SH-SY5Y (cell line): ENCODE measurements at regions not wholly inside any gene's neighbourhood (a gene's known extent, or its start where the extent isn't known, plus 50 kb on each side); places are given as distances from the start of the nearest gene placed in this dataset.

Experiments
- GATA2 ChIP-seq: IDR thresholded peaks from 2 replicates; pipeline ENCODE4 v1.6.1; 2011; ENCODE audit warnings: mild to moderate bottlenecking, low read depth, low read length
- GATA3 ChIP-seq: IDR thresholded peaks from 2 replicates; pipeline ENCODE4 v1.6.1; 2011; ENCODE audit warnings: low read depth, mild to moderate bottlenecking, low read length, moderate library complexity

- TF ChIP-seq GATA3 (no peak), GATA2 (no peak)
These were observed 497.5 kb upstream of the CBLB start for GRCh38 chr3:106366352-106366751.

GRCh38 chr3:106367496-106367895 is 498.7 kb upstream of the CBLB start:
- no peak for TF ChIP-seq GATA3
- TF ChIP-seq GATA2: no peak

GRCh38 chr3:106371221-106371970 is 502.6 kb upstream of the CBLB start:
- TF ChIP-seq GATA3 (no peak), GATA2 (no peak)

- TF ChIP-seq GATA2: no peak
- no peak for TF ChIP-seq GATA3
These were observed 503.4 kb upstream of the CBLB start for GRCh38 chr3:106371971-106372805.

- TF ChIP-seq GATA2 (no peak), GATA3 (no peak)
These were observed 504.0 kb upstream of the CBLB start for GRCh38 chr3:106372806-106373190.

GRCh38 chr3:106376016-106376570 is 507.3 kb upstream of the CBLB start:
- TF ChIP-seq GATA2 (no peak), GATA3 (no peak)

GRCh38 chr3:106379251-106379750 is 510.5 kb upstream of the CBLB start:
- TF ChIP-seq GATA2 (no peak), GATA3 (no peak)

GRCh38 chr3:106380232-106380631 is 511.4 kb upstream of the CBLB start:
- no peak for TF ChIP-seq GATA2
- no peak for TF ChIP-seq GATA3

- TF ChIP-seq GATA3: peak; percentile 50; the same call in 1 of the 2 replicates
- 0 out of 2 replicates have a peak, but pooled peaks have one; percentile 23 for TF ChIP-seq GATA2
These were observed 512.6 kb upstream of the CBLB start for GRCh38 chr3:106381286-106381938.

- TF ChIP-seq GATA3 (no peak), GATA2 (no peak)
These were observed 513.1 kb upstream of the CBLB start for GRCh38 chr3:106381939-106382335.

- TF ChIP-seq GATA2: no peak
- TF ChIP-seq GATA3: no peak
These were observed 517.2 kb upstream of the CBLB start for GRCh38 chr3:106386050-106386449.

- TF ChIP-seq GATA3 (no peak), GATA2 (no peak)
These were observed 524.1 kb upstream of the CBLB start for GRCh38 chr3:106392915-106393314.

GRCh38 chr3:106397006-106397405 is 528.2 kb upstream of the CBLB start:
- TF ChIP-seq GATA3: no peak
- no peak for TF ChIP-seq GATA2

- TF ChIP-seq GATA2 (no peak), GATA3 (no peak)
These were observed 530.2 kb upstream of the CBLB start for GRCh38 chr3:106398891-106399600.
